HG02943 (cell line): ENCODE measurements at regions not wholly inside any gene's neighbourhood (a gene's known extent, or its start where the extent isn't known, plus 50 kb on each side); places are given as distances from the start of the nearest gene placed in this dataset.
A peak's percentile ranks its signal among the peaks of the same experiment; 100 is the strongest.

Source experiments
- ATAC-seq: cut with Tn5 transposase; IDR thresholded peaks from one replicate; pipeline ENCODE4 v1.9.1; 2021; ENCODE audit warnings: mild to moderate bottlenecking, low read depth, moderate library complexity; ENCODE audit not compliant: unreplicated experiment

GRCh38 chr14:71271166-71271945, 364.1 kb downstream of the PCNX1 start:
- ATAC-seq = no peak

GRCh38 chr14:71273366-71273765, 366.1 kb downstream of the PCNX1 start:
- ATAC-seq = no peak

GRCh38 chr14:71284048-71284447, 376.8 kb downstream of the PCNX1 start:
- no peak for ATAC-seq

GRCh38 chr14:71286126-71286525, 378.9 kb downstream of the PCNX1 start:
- ATAC-seq = no peak

GRCh38 chr14:71287567-71287966, 380.3 kb downstream of the PCNX1 start:
- ATAC-seq = no peak

- peak; percentile 67 for ATAC-seq
Measured at GRCh38 chr14:71289536-71289935, 382.3 kb downstream of the PCNX1 start.

- ATAC-seq = no peak
Measured at GRCh38 chr14:71290301-71290700, 383.0 kb downstream of the PCNX1 start.

- no peak for ATAC-seq
Measured at GRCh38 chr14:71290960-71291466, 383.8 kb downstream of the PCNX1 start.

GRCh38 chr14:71296184-71296583, 388.9 kb downstream of the PCNX1 start:
- no peak for ATAC-seq

- no peak for ATAC-seq
Measured at GRCh38 chr14:71300566-71301330, 393.5 kb downstream of the PCNX1 start.

- no peak for ATAC-seq
Measured at GRCh38 chr14:71301611-71302010, 394.4 kb downstream of the PCNX1 start.

GRCh38 chr14:71304690-71305089, 397.4 kb downstream of the PCNX1 start:
- ATAC-seq = no peak

- no peak for ATAC-seq
Measured at GRCh38 chr14:71308671-71309070, 401.4 kb downstream of the PCNX1 start.

- no peak for ATAC-seq
Measured at GRCh38 chr14:71309756-71310155, 402.5 kb downstream of the PCNX1 start.

GRCh38 chr14:71311061-71311460, 403.8 kb downstream of the PCNX1 start:
- no peak for ATAC-seq

- ATAC-seq = no peak
Measured at GRCh38 chr14:71314717-71315116, 407.5 kb downstream of the PCNX1 start.

- ATAC-seq = no peak
Measured at GRCh38 chr14:71317385-71318096, 410.3 kb downstream of the PCNX1 start.

- no peak for ATAC-seq
Measured at GRCh38 chr14:71318097-71318459, 410.8 kb downstream of the PCNX1 start.

- peak; percentile 1 for ATAC-seq
Measured at GRCh38 chr14:71319666-71320065, 412.4 kb downstream of the PCNX1 start.

- peak; percentile 79 for ATAC-seq
Measured at GRCh38 chr14:71320107-71320733, 413.0 kb downstream of the PCNX1 start, which contains the start of gene SIPA1L1. SIPA1L1 (plus strand) TSS chr14:71320476.
